ENCODE measurements at regions not wholly inside any gene's neighbourhood (a gene's known extent, or its start where the extent isn't known, plus 50 kb on each side); places are given as distances from the start of the nearest gene placed in this dataset.

GRCh38 chr15:92711457-92711831, 55.9 kb upstream of the FAM174B start:
- no peak for TF ChIP-seq CTCF (IDR thresholded peaks at IDR 0.05; ENCODE audit: insufficient read depth, low read depth, low read length)

DNA sequence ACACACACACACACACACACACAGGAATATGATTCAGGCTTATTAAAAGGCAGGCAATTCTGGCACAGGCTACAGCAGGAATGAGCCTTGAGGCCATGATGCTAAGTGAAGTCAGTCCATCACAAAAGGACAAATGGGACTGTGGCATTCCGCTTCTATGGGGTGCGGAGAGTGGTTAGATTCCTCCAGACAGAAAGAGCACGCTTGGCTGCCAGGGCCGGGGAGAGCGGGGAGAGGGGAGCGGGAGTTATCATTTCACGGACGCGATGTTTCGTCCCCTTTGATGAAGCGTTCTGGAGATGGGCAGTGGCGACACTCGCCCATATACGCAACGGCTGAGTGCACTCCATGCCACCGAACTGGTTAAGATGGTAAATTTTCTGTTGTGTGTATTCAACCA, 58.5 kb upstream of the FAM174B start:
- H3K36me3 ChIP-seq (ENCODE audit: control insufficient read depth, insufficient read depth, low read length), result no peaks in the 10 kb centered on the region
- ChIA-PET POLR2A (no interaction called here), CTCF (interaction anchor here (0.7 to 4.0 kb wide), 31 partner anchors 10 to 624 kb away, joined by 3 to 57 read pairs (median 4); no protein-coding TSS in a partner anchor)
- DNase-seq (ENCODE audit: low read depth), result no peak
- no peak for TF ChIP-seq CTCF (IDR thresholded peaks at IDR 0.05; ENCODE audit: insufficient read depth, low read depth, low read length)
- H3K4me3 ChIP-seq (ENCODE audit: low read depth, low read length), result peak overlapping the region; percentile 48
- no peaks in the 10 kb centered on the region; the same call in 1 of the 2 replicates for H3K27me3 ChIP-seq (ENCODE audit: control insufficient read depth, insufficient read depth, low read length)

More at GRCh38 chr15:92711457-92711831, 55.9 kb upstream of the FAM174B start:
- ChIA-PET CTCF (interaction anchor here (1.3 kb wide), 1 partner anchor 620 kb away, joined by 4 read pairs; no protein-coding TSS in a partner anchor), POLR2A (no interaction called here)
- no peaks in the 10 kb centered on the region for H3K36me3 ChIP-seq (ENCODE audit: control insufficient read depth, insufficient read depth, low read length)
- H3K27me3 ChIP-seq (ENCODE audit: control insufficient read depth, insufficient read depth, low read length), result no peaks in the 10 kb centered on the region; the same call in 1 of the 2 replicates
- DNase-seq (ENCODE audit: low read depth), result no peak
- H3K4me3 ChIP-seq (ENCODE audit: low read depth, low read length), result no peak overlapping the region

DNA sequence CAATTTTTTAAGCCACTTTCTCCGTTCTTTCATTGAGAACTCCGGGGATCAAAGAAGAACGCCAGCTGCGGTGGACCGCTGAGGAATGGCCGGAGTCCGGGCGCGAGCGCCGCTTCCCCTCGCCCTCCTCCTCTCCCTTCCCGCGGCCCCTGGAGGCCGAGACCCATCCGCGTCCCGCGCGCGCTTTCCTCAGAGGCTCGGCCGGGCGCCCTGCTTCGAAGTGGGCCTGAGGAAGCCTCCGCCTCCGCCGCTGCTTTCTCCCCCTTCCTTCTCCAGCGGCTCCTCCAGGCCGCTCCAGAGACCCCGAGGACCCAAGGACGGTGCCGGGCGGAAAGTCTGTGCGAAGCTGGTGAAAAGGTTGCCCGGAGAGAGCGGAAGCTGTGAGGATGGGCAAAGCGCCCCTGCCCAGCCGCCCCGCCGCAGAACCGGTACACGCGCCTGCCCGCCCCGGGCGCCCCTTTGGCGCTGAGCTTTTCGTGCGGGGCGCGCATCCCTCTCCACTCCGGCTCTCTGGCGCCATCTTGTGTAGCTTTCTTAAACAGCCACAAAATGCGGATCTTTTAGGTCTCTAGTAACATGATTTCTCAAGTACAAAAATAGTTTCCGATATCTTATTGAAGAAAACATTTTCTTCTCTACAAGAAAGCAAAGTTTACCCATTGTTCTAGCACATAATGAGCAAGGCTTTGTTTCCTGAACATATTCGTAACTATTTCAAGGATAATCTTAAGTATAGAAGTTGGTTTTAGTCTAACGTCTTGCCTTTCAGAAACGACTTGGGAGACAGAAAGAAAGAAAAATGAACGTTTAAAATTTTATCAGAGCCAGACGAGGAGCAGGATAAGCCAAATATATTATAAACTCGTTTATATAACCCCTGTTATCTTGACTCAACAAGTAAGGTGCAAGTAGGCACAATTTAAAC, 59.2 kb upstream of the FAM174B start:
- TF ChIP-seq CTCF (IDR thresholded peaks at IDR 0.05; ENCODE audit: insufficient read depth, low read depth, low read length), result peak; percentile 89
- peak overlapping the region; percentile 48 for H3K4me3 ChIP-seq (ENCODE audit: low read depth, low read length)
- CTCF ChIA-PET, result interaction anchor here (0.6 to 4.0 kb wide), 35 partner anchors 9 to 778 kb away, joined by 3 to 57 read pairs (median 3); no protein-coding TSS in a partner anchor
- H3K27me3 ChIP-seq (ENCODE audit: control insufficient read depth, insufficient read depth, low read length), result no peaks in the 10 kb centered on the region; the same call in 1 of the 2 replicates
- H3K36me3 ChIP-seq (ENCODE audit: control insufficient read depth, insufficient read depth, low read length), result no peaks in the 10 kb centered on the region
- DNase-seq (ENCODE audit: low read depth), result no peak
- POLR2A ChIA-PET, result interaction anchor here (0.9 kb wide), 1 partner anchor 193 kb away, joined by 3 read pairs; no protein-coding TSS in a partner anchor

GRCh38 chr15:92715758-92716157, 60.2 kb upstream of the FAM174B start:
- no peak for DNase-seq (ENCODE audit: low read depth)
- Histone ChIP-seq H3K27me3 (ENCODE audit: control insufficient read depth, insufficient read depth, low read length) (no peaks in the 10 kb centered on the region; the same call in 1 of the 2 replicates), H3K36me3 (ENCODE audit: control insufficient read depth, insufficient read depth, low read length) (no peaks in the 10 kb centered on the region), H3K4me3 (ENCODE audit: low read depth, low read length) (no peak overlapping the region)
- no peak for TF ChIP-seq CTCF (IDR thresholded peaks at IDR 0.05; ENCODE audit: insufficient read depth, low read depth, low read length)
- POLR2A ChIA-PET, result no interaction called here
- CTCF ChIA-PET, result interaction anchor here (0.6 to 4.0 kb wide), 6 partner anchors 20 to 633 kb away, joined by 3 to 57 read pairs (median 3); no protein-coding TSS in a partner anchor

DNA sequence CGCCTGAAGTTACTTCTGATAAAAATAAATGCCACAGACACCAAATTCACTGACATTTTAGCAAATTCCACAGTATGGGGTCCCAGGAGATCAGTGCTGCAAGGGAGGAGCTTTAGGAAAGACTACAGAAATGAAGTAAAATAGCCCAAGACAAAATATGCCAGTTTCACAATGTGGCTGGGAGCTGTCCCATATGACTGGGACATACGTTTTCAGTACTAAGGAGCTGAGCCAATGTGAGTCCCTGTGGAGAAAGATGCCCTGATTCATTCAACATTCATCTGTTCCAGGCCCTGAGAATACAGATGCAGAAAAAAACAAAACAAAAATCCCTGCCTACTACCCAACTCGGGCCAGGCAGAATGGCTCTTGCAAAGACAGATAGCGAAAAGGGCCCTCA, 63.4 kb upstream of the FAM174B start:
- H3K27me3 ChIP-seq (ENCODE audit: control insufficient read depth, insufficient read depth, low read length), result no peaks in the 10 kb centered on the region; the same call in 1 of the 2 replicates
- no peak for TF ChIP-seq CTCF (IDR thresholded peaks at IDR 0.05; ENCODE audit: insufficient read depth, low read depth, low read length)
- POLR2A ChIA-PET, result no interaction called here
- CTCF ChIA-PET, result interaction anchor here (0.6 to 1.3 kb wide), 3 partner anchors 46 to 621 kb away, joined by 3 to 4 read pairs (median 3); no protein-coding TSS in a partner anchor
- no peaks in the 10 kb centered on the region for H3K36me3 ChIP-seq (ENCODE audit: control insufficient read depth, insufficient read depth, low read length)
- no peak overlapping the region for H3K4me3 ChIP-seq (ENCODE audit: low read depth, low read length)
- no peak for DNase-seq (ENCODE audit: low read depth)
